GM12864 (cell line): ENCODE measurements at regions not wholly inside any gene's neighbourhood (a gene's known extent, or its start where the extent isn't known, plus 50 kb on each side); places are given as distances from the start of the nearest gene placed in this dataset.

Source experiments
- DNase-seq: peaks from one replicate; pipeline ENCODE4 v3.0.0-alpha.2; 2011; ENCODE audit warnings: low read depth
- H3K4me3 ChIP-seq: 2 replicates; pipeline ENCODE4 v1.5.1; 2011; ENCODE audit warnings: mild to moderate bottlenecking, low read depth, low read length, control low read depth
- TF ChIP-seq, protein P1 (sequence below): IDR thresholded peaks from 2 replicates; pipeline ENCODE4 v1.5.1; 2011; ENCODE audit warnings: low read depth, mild to moderate bottlenecking, moderate library complexity, low read length, control low read depth, inconsistent platforms; ENCODE audit errors: missing control alignments

DNA sequence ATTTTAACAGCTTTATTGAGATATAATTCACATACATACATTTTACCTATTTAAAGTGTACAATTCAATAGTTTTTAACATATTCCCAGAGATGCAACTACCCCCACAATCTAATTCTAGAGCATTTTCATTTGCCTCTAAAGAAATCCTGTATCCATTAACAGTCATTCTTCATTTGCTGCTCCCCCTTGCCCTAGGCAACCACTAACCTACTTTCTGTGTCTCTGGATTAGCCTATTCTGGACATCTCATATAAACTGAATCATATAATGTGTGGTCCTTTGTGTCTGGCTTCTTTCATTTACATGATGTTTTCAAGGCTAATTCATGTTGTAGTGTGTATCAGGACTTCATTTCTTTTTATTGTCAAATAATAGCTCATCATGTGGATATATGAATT, 105.1 kb upstream of the GRPR start:
- no peak for DNase-seq
- H3K4me3 ChIP-seq: no peak overlapping the region
- TF ChIP-seq, protein P1, sequence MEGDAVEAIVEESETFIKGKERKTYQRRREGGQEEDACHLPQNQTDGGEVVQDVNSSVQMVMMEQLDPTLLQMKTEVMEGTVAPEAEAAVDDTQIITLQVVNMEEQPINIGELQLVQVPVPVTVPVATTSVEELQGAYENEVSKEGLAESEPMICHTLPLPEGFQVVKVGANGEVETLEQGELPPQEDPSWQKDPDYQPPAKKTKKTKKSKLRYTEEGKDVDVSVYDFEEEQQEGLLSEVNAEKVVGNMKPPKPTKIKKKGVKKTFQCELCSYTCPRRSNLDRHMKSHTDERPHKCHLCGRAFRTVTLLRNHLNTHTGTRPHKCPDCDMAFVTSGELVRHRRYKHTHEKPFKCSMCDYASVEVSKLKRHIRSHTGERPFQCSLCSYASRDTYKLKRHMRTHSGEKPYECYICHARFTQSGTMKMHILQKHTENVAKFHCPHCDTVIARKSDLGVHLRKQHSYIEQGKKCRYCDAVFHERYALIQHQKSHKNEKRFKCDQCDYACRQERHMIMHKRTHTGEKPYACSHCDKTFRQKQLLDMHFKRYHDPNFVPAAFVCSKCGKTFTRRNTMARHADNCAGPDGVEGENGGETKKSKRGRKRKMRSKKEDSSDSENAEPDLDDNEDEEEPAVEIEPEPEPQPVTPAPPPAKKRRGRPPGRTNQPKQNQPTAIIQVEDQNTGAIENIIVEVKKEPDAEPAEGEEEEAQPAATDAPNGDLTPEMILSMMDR: no peak

GRCh38 chrX:16014171-16014570, 109.2 kb upstream of the GRPR start:
- TF ChIP-seq, protein P1: no peak
- no peak for DNase-seq
- H3K4me3 ChIP-seq: no peak overlapping the region

- no peak overlapping the region for H3K4me3 ChIP-seq
- TF ChIP-seq, protein P1: no peak
Measured at GRCh38 chrX:16012250-16012649, 111.1 kb upstream of the GRPR start.

DNA sequence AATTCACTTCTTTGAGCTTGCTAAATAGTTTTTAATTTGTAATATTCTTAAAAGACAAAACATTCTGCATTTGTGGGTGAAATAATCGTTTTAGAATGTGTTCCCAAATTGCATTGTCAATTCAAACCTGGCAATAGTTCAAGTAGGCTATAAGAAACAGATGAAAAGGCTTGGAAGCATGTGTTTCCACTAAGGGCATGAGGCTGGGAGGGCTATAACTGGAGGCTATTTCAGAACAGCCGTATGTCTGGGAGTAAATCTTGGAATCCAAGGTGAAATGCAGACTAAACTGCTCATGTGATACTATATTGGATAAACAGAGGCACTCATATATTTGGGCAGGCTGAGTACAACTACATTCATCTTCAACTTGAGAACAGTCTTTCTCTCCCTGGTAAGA, 117.4 kb upstream of the GRPR start:
- TF ChIP-seq, protein P1: no peak
- DNase-seq: no peak
- H3K4me3 ChIP-seq: no peak overlapping the region

More at GRCh38 chrX:16012250-16012649, 111.1 kb upstream of the GRPR start:
- DNase-seq: no peak

DNA sequence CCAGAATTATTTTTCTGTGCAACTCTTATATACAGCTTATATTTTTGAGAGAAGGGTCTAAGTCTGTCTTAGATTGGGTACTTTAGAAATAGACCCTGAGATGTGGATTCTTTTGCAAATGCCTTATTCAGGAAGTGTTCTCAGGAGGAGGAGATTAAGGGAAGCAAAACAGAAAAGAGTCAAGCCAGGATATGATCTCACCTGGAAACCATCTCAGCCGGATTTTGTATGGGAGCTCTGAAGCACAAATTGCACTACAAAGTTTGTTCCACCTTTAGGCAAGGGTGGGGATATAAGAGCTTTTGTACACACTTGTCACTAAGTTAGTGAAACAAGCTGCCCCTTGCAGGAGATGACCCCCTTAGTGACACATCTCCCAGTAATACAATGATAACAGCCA, 121.2 kb upstream of the GRPR start:
- TF ChIP-seq, protein P1: no peak
- no peak overlapping the region for H3K4me3 ChIP-seq
- DNase-seq: no peak

GRCh38 chrX:15998350-15998749, 125.0 kb upstream of the GRPR start:
- no peak for DNase-seq
- TF ChIP-seq, protein P1: no peak
- H3K4me3 ChIP-seq: no peak overlapping the region

DNA sequence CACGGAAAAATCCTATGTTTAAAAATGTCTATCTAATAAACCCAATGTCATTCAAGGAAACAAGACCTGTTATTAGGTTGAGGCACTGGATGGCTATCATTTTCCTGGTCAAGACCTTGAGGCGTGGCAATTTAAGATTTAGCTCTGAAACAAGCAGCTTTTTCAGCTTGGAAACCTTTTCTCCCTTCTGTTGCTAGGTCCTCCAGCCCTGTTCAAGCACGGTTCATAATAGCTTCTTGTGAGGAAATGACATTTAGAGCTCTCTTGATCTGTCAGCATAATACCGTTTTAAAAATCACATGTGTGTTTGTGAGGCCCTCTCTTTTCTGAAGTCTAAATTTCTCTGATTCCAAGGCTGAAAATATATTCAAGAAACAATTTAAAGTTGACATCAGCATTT, 133.6 kb upstream of the GRPR start:
- no peak overlapping the region for H3K4me3 ChIP-seq
- DNase-seq: no peak
- TF ChIP-seq, protein P1: no peak
